ENCODE measurements at regions not wholly inside any gene's neighbourhood (a gene's known extent, or its start where the extent isn't known, plus 50 kb on each side); places are given as distances from the start of the nearest gene placed in this dataset.

GRCh38 chr6:84910906-84911607 is 146.7 kb upstream of the TBX18 start:
- intact Hi-C loops (cut with micrococcal nuclease), result no loop called here
- H3K4me1 ChIP-seq (replicated peaks in 1 of 2; ENCODE audit: control insufficient read depth in 2 of 2, insufficient read depth in 2 of 2, low read length in 2 of 2), result no peaks in the 10 kb centered on the region

More at GRCh38 chr6:84910906-84911607, 146.7 kb upstream of the TBX18 start:
- no peak overlapping the region for H3K4me2 ChIP-seq (ENCODE audit: insufficient read depth, low read length)
- ATAC-seq (no peak), FAIRE-seq (no peak), DNase-seq (ENCODE audit: extremely low read depth in 1 of 4, low spot score in 3 of 4) (no peak)
- H3K4me3 ChIP-seq, result no peak overlapping the region
- no peak overlapping the region for H3K27ac ChIP-seq (ENCODE audit: extremely low read depth, low read depth, low read length)
- no peak overlapping the region for H3K9ac ChIP-seq (ENCODE audit: insufficient read depth in 1 of 2, low read depth in 2 of 2, low read length in 2 of 2)
- POLR2A ChIA-PET, result no interaction called here
- no peak for TF ChIP-seq CREB3 (tag; conservative IDR thresholded peaks at IDR 0.05; ENCODE audit: low read depth)
- no peak for TF ChIP-seq ZNF3 (CRISPR knock-in tag; IDR thresholded peaks at IDR 0.05)
- no peak for TF ChIP-seq CHD2 (IDR thresholded peaks at IDR 0.05; ENCODE audit: low read depth, low read length)
- TF ChIP-seq ZNF445 (CRISPR knock-in tag; IDR thresholded peaks at IDR 0.05; ENCODE audit: low read depth), result no peak
- no peak for TF ChIP-seq HLTF (IDR thresholded peaks at IDR 0.05)
- no peak for TF ChIP-seq ZSCAN32 (CRISPR knock-in tag; IDR thresholded peaks at IDR 0.05)
- TF ChIP-seq NR4A1 (CRISPR knock-in tag; IDR thresholded peaks at IDR 0.05), result no peak
- no peak for TF ChIP-seq NR4A1 (tag; IDR thresholded peaks at IDR 0.05)
- no peak for TF ChIP-seq BCOR (IDR thresholded peaks at IDR 0.05)
- no TSS peak for BruUV-seq (replicated peaks)
- CTCF ChIA-PET (ENCODE audit: low intra/inter-chr PET ratio), result no interaction called here
- 3% methylated on average over 2 of the region's 2 CpGs for WGBS (ENCODE audit: insufficient coverage, low coverage, missing lambda C conversion rate)
- no peaks in the 10 kb centered on the region for H3K9me1 ChIP-seq (ENCODE audit: control insufficient read depth, insufficient read depth, low read length)
- no peak overlapping the region for H2AFZ ChIP-seq (ENCODE audit: low read depth, low read length)
- H4K20me1 ChIP-seq (replicated peaks; ENCODE audit: control insufficient read depth, insufficient read depth, low read length), result no peaks in the 10 kb centered on the region
- H3K36me3 ChIP-seq (ENCODE audit: control insufficient read depth, insufficient read depth, low read length), result no peaks in the 10 kb centered on the region
- no peaks in the 10 kb centered on the region for H3K79me2 ChIP-seq (ENCODE audit: control insufficient read depth, insufficient read depth, low read length)
- H3K9me3 ChIP-seq (replicated peaks; ENCODE audit: control insufficient read depth, insufficient read depth, low read depth, low read length), result no peaks in the 10 kb centered on the region
- in situ Hi-C loops (cut with MboI), result no loop called here
- no peaks in the 10 kb centered on the region for H3K27me3 ChIP-seq (ENCODE audit: control insufficient read depth in 2 of 2, insufficient read depth in 2 of 2, low read length in 2 of 2)

Measured in K562 (cell line).